K562 (cell line): ENCODE measurements at regions not wholly inside any gene's neighbourhood (a gene's known extent, or its start where the extent isn't known, plus 50 kb on each side); places are given as distances from the start of the nearest gene placed in this dataset.

Source experiments
- ATAC-seq: fragments of 200-7000 bp; cut with Tn5 transposase; 3 replicates; pipeline ENCODE4 v1.9.1; 2020; ENCODE audit warnings: moderate library complexity
- BruUV-seq: library from RNA; stranded (reverse); fragments of 400-500 nt; replicated peaks from 2 replicates; lab custom pipeline; 2021; lab: Mats Ljungman, UMichigan
- CTCF ChIA-PET: fragments of 300-600 bp; formaldehyde crosslinking; extraction: SDS; loops from one replicate; lab custom pipeline; 2021; ENCODE audit warnings: low intra/inter-chr PET ratio; lab: Yijun Ruan, JAX
- POLR2A ChIA-PET: fragments of 300-600, 350-650 bp; sonication (Branson Sonifier 250); formaldehyde crosslinking; extraction: SDS; loops from one replicate; lab custom pipeline; 2021; ENCODE audit warnings: antibody characterized with exemption, inconsistent platforms; lab: Yijun Ruan, JAX
- DNase-seq, 4 experiments: peaks; one replicate each; pipeline versions ENCODE4 v3.0.0 to v3.0.0-alpha.2; 2011 to 2018; ENCODE audit warnings: low spot score in 3 of 4, mixed read lengths in 3 of 4; ENCODE audit errors: extremely low read depth in 1 of 4
- FAIRE-seq: peaks from 2 replicates; lab custom pipeline; 2011; peaks lifted over from hg19 to GRCh38; lab: Jason Lieb, UNC
- H2AFZ ChIP-seq: 2 replicates; pipeline ENCODE4 v1.6.0; 2011; ENCODE audit warnings: low read depth, low read length, control low read depth, inconsistent platforms
- H3K27ac ChIP-seq: fragments of 200-600 bp; 3 replicates; pipeline ENCODE4 v1.8.0; 2011; ENCODE audit warnings: low read depth, mild to moderate bottlenecking, control low read depth, inconsistent platforms, low read length, moderate library complexity, mixed read lengths; ENCODE audit errors: extremely low read depth
- H3K27me3 ChIP-seq, 2 experiments: fragments of 300-600 bp in 1 of 2; 2 replicates in 1 of 2; 3 replicates in 1 of 2; pipeline versions ENCODE4 v1.6.0 to v1.8.0; 2011; ENCODE audit warnings: inconsistent platforms in 2 of 2, low read length in 2 of 2, mild to moderate bottlenecking in 1 of 2, mixed read lengths in 1 of 2, moderate library complexity in 1 of 2; ENCODE audit not compliant: control insufficient read depth in 2 of 2, insufficient read depth in 2 of 2
- H3K36me3 ChIP-seq: fragments of 300-600 bp; 3 replicates; pipeline ENCODE4 v1.8.0; 2011; ENCODE audit warnings: mild to moderate bottlenecking, low read length, inconsistent platforms; ENCODE audit not compliant: control insufficient read depth, insufficient read depth
- H3K4me1 ChIP-seq, 2 experiments: fragments of 200-600 bp in 1 of 2; replicated peaks in 1 of 2; 2 replicates in 1 of 2; 3 replicates in 1 of 2; pipeline versions ENCODE4 v1.5.1 to v1.8.0; 2011; ENCODE audit warnings: inconsistent platforms in 2 of 2, low read length in 2 of 2, mild to moderate bottlenecking in 1 of 2, mixed read lengths in 1 of 2, moderate library complexity in 1 of 2; ENCODE audit not compliant: control insufficient read depth in 2 of 2, insufficient read depth in 2 of 2
- H3K4me2 ChIP-seq: 2 replicates; pipeline ENCODE4 v1.6.1; 2011; ENCODE audit warnings: low read length, control low read depth, inconsistent platforms, mixed read lengths; ENCODE audit not compliant: insufficient read depth
- H3K4me3 ChIP-seq: fragments of 200-600 bp; sonication (generic), shearing (Covaris generic); 2 replicates; pipeline ENCODE4 v1.5.1; 2016; ENCODE audit warnings: control low read depth, inconsistent platforms
- H3K79me2 ChIP-seq: fragments of 200-600 bp; 3 replicates; pipeline ENCODE4 v1.8.0; 2011; ENCODE audit warnings: low read length, inconsistent platforms; ENCODE audit not compliant: control insufficient read depth, insufficient read depth
- H3K9ac ChIP-seq, 2 experiments: 2 replicates each; pipeline versions ENCODE4 v1.6.0 to v1.6.1; 2011; ENCODE audit warnings: low read depth in 2 of 2, low read length in 2 of 2, control low read depth in 1 of 2, inconsistent platforms in 1 of 2, mild to moderate bottlenecking in 1 of 2, mixed read lengths in 1 of 2; ENCODE audit not compliant: insufficient read depth in 1 of 2
- H3K9me1 ChIP-seq: one replicate; pipeline ENCODE4 v1.6.0; 2011; ENCODE audit warnings: inconsistent platforms, mild to moderate bottlenecking, low read length, moderate library complexity; ENCODE audit not compliant: control insufficient read depth, insufficient read depth
- H3K9me3 ChIP-seq: replicated peaks from 2 replicates; pipeline ENCODE4 v1.5.1; 2011; ENCODE audit warnings: low read depth, low read length, inconsistent platforms; ENCODE audit not compliant: control insufficient read depth, insufficient read depth
- H4K20me1 ChIP-seq: replicated peaks from 2 replicates; pipeline ENCODE4 v1.6.1; 2011; ENCODE audit warnings: low read length, inconsistent platforms, mixed read lengths; ENCODE audit not compliant: control insufficient read depth, insufficient read depth
- RAD21 ChIP-seq, 2 experiments: fragments of 250-450 bp in 1 of 2; fragments of 450-650 bp in 1 of 2; sonication (Bioruptor Pico) in 1 of 2; formaldehyde crosslinking in 1 of 2; IDR thresholded peaks in 1 of 2; conservative IDR thresholded peaks in 1 of 2; 2 replicates each; pipeline versions ENCODE4 v1.4.0 to v1.8.0; 2020 to 2022; ENCODE audit warnings: mild to moderate bottlenecking in 2 of 2, moderate library complexity in 1 of 2
- TARDBP ChIP-seq: fragments of 450-650 bp; IDR thresholded peaks from 2 replicates; pipeline ENCODE4 v1.6.1; 2016
- TBL1XR1 ChIP-seq, 2 experiments: IDR thresholded peaks; 2 replicates each; pipeline ENCODE4 v1.6.1; 2012; ENCODE audit warnings: improper control_type of control experiment in 2 of 2, low read length in 2 of 2, mild to moderate bottlenecking in 1 of 2
- TOE1 ChIP-seq, 2 experiments: fragments of 450-650 bp in 1 of 2; sonication (generic) in 1 of 2; formaldehyde crosslinking in 1 of 2; IDR thresholded peaks; 2 replicates each; pipeline versions ENCODE4 v1.7.1 to v1.8.0; 2016 to 2022; ENCODE audit warnings: borderline replicate concordance in 2 of 2, mild to moderate bottlenecking in 2 of 2, antibody characterized with exemption in 1 of 2, inconsistent platforms in 1 of 2, low read depth in 1 of 2, missing genetic modification reagents in 1 of 2, moderate library complexity in 1 of 2
- ZNF316 ChIP-seq: fragments of 450-650 bp; IDR thresholded peaks from 2 replicates; pipeline ENCODE4 v1.6.1; 2016
- ZSCAN29 ChIP-seq: fragments of 450-650 bp; IDR thresholded peaks from 2 replicates; pipeline ENCODE4 v1.6.1; 2017
- WGBS: fragments of 100-300 bp; shearing (Covaris generic); methylation state at CpG from one replicate; pipeline ENCODE4 v1.1.6; 2016; ENCODE audit warnings: low coverage, mixed read lengths; ENCODE audit not compliant: insufficient coverage; ENCODE audit errors: missing lambda C conversion rate; 5-methylcytosine and 5-hydroxymethylcytosine counted together
- in situ Hi-C: fragments of 300-500 bp; cut with MboI; formaldehyde crosslinking; loops from 4 replicates; pipeline ENCODE4 v1.15.0; 2018; ENCODE audit warnings: inconsistent platforms, mixed read lengths
- intact Hi-C: fragments of 100-400 bp; cut with micrococcal nuclease; formaldehyde crosslinking; loops from 2 replicates; pipeline ENCODE4 v1.14.2; 2022
- TF ChIP-seq, protein P1 (sequence below): IDR thresholded peaks from 2 replicates; pipeline ENCODE4 v1.6.1; 2016; ENCODE audit warnings: missing genetic modification characterization, missing compliant biosample characterization

DNA sequence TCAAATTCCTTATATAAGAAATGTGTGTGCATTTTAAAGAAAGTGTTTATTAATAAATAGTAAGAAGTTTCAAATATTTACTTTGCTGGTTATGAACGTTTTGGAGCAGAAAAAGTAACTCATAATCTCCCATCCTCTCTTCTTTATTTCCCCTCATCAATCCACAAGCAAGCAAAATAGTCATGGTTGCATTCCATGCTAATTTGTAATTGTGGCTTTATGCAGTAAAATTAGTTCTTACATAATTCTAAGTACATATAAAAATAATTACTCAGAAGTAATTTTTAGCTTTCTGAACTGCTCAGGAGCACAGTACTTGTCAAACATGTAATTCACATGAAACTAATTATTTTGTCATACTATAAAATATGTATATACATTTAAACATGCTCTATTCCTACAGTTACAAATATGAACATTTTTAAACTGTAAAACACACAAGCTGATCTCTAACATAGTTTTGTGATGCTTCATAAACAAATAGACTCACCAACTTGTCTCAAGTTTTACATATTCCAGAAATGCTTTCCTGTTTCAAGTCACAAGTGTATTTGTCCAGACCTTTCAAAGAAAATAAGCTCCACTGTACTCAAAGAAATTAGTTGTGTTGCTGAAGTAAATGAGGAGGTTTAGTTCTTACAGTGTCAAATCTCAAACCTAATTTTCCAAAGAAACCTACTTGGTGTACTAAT is 218.9 kb downstream of the PABPC4L start:
- Histone ChIP-seq H3K9me1 (no peaks in the 10 kb centered on the region), H3K4me2 (no peak overlapping the region), H3K4me3 (no peak overlapping the region), H3K4me1 (no peaks in the 10 kb centered on the region), H3K27ac (no peak overlapping the region), H2AFZ (no peak overlapping the region), H4K20me1 (no peaks in the 10 kb centered on the region), H3K27me3 (no peaks in the 10 kb centered on the region), H3K9ac (no peak overlapping the region), H3K36me3 (no peaks in the 10 kb centered on the region), H3K79me2 (no peaks in the 10 kb centered on the region), H3K9me3 (no peaks in the 10 kb centered on the region)
- ATAC-seq (no peak), FAIRE-seq (no peak), DNase-seq (no peak)
- no TSS peak for BruUV-seq
- CTCF ChIA-PET, result no interaction called here
- intact Hi-C loops (no loop called here), in situ Hi-C loops (no loop called here)
- TF ChIP-seq RAD21 (CRISPR knock-in tag; conservative IDR thresholded peaks at IDR 0.05 in 1 of 2, IDR thresholded peaks at IDR 0.05 in 1 of 2), result no peak
- TF ChIP-seq TOE1 (IDR thresholded peaks at IDR 0.05; ENCODE audit: borderline replicate concordance), result no peak
- TF ChIP-seq TOE1 (CRISPR knock-in tag; IDR thresholded peaks at IDR 0.05; ENCODE audit: borderline replicate concordance, low read depth), result no peak
- no peak for TF ChIP-seq TBL1XR1 (IDR thresholded peaks at IDR 0.05; ENCODE audit: low read length in 2 of 2)
- TF ChIP-seq TARDBP, result no peak
- no peak for TF ChIP-seq ZSCAN29
- no peak for TF ChIP-seq ZNF316
- TF ChIP-seq, protein P1, sequence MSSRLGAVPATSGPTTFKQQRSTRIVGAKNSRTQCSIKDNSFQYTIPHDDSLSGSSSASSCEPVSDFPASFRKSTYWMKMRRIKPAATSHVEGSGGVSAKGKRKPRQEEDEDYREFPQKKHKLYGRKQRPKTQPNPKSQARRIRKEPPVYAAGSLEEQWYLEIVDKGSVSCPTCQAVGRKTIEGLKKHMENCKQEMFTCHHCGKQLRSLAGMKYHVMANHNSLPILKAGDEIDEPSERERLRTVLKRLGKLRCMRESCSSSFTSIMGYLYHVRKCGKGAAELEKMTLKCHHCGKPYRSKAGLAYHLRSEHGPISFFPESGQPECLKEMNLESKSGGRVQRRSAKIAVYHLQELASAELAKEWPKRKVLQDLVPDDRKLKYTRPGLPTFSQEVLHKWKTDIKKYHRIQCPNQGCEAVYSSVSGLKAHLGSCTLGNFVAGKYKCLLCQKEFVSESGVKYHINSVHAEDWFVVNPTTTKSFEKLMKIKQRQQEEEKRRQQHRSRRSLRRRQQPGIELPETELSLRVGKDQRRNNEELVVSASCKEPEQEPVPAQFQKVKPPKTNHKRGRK (tag), result no peak
- POLR2A ChIA-PET, result no interaction called here
- WGBS, result 0% methylated on average over 1 of the region's 1 CpG
